ENCODE measurements at regions not wholly inside any gene's neighbourhood (a gene's known extent, or its start where the extent isn't known, plus 50 kb on each side); places are given as distances from the start of the nearest gene placed in this dataset.
"Not testable (repeated sequence)": the region's sequence is repeated elsewhere in the genome, so short reads cannot be mapped to it uniquely, and the experiment has no call there.

DNA sequence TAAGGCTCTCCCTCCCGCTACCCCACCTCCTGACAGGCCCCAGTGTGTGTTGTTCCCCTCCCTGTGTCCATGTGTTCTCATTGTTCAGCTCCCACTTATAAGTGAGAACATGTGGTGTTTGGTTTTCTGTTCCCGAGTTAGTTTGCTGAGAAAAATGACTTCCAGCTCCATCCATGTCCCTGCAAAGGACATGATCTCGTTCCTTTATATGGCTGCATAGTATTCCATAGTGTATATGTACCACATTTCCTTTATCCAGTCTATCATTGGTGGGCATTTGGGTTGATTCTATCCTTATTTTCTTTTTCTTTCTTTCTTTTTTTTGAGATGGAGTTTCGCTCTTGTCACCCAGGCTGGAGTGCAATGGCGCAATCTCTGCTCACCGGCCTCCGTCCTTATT, 57.8 kb upstream of the RASSF3 start:
- not testable (repeated sequence) for DNase-seq (ENCODE audit: low spot score in 2 of 2); H3K27ac ChIP-seq; H3K36me3 ChIP-seq; H3K27me3 ChIP-seq; H3K9me3 ChIP-seq; H3K4me1 ChIP-seq; H3K4me3 ChIP-seq
- intact Hi-C loops (cut with DNase I; ENCODE audit: low total_unique reads), result loop anchor here (5.0 to 10.0 kb wide), 2 partner anchors 62 to 140 kb away; partner anchors contain the start of gene RASSF3

DNA sequence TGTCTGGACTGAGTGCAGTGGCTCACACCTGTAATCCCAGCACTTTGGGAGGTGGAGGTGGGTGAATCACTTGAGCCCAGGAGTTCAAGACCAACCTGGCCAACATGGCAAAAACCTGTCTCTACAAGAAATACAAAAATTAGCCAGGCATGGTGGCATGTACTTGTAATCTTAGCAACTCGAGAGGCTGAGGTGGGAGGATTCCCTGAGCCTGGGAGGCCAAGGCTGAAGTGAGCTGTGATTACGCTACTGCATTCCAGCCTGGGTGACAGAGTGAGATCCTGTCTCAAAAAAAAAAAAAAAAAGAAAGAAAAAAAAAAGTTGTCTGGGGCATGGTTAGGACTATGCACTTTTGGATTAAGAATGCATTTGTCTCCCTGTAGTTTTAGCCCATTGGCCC, 56.6 kb upstream of the RASSF3 start:
- not testable (repeated sequence) for H3K27me3 ChIP-seq; H3K27ac ChIP-seq; H3K4me1 ChIP-seq; DNase-seq (ENCODE audit: low spot score in 2 of 2); H3K4me3 ChIP-seq; H3K9me3 ChIP-seq; H3K36me3 ChIP-seq
- intact Hi-C loops (cut with DNase I; ENCODE audit: low total_unique reads), result loop anchor here (5.0 to 10.0 kb wide), 2 partner anchors 61 to 139 kb away; partner anchors contain the start of gene RASSF3

DNA sequence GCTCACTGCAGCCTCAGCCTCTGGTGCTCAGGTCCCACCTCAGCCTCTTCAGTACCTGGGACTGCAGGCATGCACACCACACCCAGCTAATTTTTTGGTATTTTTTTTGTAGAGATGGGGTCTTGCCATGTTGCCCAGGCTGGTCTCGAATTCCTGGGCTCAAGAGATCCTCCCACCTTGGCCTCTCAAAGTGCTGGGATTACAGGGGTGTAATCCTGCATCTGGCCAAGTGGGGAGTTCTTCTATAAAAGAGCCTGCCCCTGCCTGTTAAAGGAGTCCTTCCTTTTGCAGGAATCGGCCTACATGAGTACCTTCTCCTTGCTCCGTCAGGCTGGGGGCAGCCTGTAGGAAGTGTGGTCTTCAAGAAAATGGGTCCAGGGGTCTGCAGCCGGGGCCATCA, 54.1 kb upstream of the RASSF3 start:
- TF ChIP-seq POLR2AphosphoS5 (IDR thresholded peaks at IDR 0.05) (no peak), POLR2A (IDR thresholded peaks at IDR 0.05) (no peak)
- TF ChIP-seq, protein P1, sequence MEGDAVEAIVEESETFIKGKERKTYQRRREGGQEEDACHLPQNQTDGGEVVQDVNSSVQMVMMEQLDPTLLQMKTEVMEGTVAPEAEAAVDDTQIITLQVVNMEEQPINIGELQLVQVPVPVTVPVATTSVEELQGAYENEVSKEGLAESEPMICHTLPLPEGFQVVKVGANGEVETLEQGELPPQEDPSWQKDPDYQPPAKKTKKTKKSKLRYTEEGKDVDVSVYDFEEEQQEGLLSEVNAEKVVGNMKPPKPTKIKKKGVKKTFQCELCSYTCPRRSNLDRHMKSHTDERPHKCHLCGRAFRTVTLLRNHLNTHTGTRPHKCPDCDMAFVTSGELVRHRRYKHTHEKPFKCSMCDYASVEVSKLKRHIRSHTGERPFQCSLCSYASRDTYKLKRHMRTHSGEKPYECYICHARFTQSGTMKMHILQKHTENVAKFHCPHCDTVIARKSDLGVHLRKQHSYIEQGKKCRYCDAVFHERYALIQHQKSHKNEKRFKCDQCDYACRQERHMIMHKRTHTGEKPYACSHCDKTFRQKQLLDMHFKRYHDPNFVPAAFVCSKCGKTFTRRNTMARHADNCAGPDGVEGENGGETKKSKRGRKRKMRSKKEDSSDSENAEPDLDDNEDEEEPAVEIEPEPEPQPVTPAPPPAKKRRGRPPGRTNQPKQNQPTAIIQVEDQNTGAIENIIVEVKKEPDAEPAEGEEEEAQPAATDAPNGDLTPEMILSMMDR (IDR thresholded peaks at IDR 0.05), result no peak
- Histone ChIP-seq H3K9me3 (no peaks in the 10 kb centered on the region), H3K27me3 (no peaks in the 10 kb centered on the region), H3K36me3 (no peaks in the 10 kb centered on the region), H3K27ac (no peak overlapping the region), H3K4me3 (no peak overlapping the region), H3K4me1 (no peaks in the 10 kb centered on the region)
- intact Hi-C loops (cut with DNase I; ENCODE audit: low total_unique reads), result loop anchor here (10.0 kb wide), 1 partner anchor 59 kb away; the partner anchor contains the start of gene RASSF3
- DNase-seq (ENCODE audit: low spot score in 2 of 2), result no peak

DNA sequence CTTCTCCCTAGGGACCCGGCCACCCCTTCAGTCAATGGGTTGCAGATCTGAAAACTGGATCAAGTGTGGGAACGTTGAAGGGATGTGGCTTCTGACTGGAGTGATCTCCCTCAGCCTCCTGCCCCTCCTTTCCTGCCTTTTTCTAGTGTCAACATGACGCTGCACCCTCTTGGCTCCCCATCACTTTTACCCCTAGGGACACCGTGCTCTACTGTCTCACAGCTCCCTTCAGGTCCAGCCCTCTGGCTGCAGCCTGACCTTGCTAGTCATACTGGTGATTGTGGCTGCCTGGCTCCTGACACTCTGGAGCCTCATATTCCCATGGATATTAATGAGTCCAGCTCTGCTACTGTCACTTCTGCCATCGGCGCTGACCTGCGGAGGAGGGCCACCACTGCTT, 51.5 kb upstream of the RASSF3 start:
- TF ChIP-seq, protein P1 (IDR thresholded peaks at IDR 0.05), result no peak
- TF ChIP-seq POLR2A (IDR thresholded peaks at IDR 0.05) (no peak), POLR2AphosphoS5 (IDR thresholded peaks at IDR 0.05) (no peak)

DNA sequence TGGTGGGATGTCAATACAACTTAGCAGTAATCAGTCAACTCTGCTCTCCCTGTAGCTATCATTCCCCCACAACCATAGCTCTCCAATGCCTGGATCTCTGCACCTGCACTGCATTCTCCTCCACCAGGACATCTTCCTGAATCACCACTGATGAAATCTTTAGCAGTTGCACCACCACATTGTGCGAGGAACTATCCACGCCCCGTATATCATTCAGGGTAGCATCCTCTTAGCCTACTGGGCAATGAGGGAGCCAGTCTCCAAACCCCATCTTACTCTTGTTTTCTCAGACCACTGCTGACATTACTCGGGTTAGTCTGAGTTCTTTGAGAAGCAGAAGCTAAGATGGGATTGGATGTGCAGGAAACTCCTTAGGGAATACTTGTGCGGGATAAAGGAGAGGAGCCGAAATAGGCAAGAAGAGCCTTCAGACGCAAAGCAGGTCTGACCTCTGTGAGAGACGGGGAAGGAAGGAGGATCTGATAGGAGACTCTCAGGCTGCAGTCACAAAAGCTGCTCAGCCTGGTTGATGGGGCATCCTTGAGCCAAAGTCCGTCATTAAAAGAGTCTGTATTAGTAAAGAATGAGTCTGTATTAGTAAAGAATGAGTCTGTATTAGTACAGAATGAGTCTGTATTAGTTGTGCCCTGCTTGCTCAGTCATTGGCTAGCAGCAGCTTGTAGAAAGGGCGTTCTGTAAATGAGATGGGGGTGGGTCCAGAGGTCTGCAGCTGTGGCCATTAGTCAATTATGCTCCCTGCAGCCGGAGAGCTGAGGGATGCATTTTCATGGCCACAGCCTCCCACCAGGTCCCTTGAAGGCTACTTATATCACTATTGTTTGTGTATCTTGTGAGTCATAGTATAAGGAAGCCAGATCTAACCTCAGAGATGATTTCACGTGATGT, 49.6 kb upstream of the RASSF3 start:
- TF ChIP-seq POLR2AphosphoS5 (IDR thresholded peaks at IDR 0.05), result no peak
- TF ChIP-seq, protein P1 (IDR thresholded peaks at IDR 0.05), result no peak
- TF ChIP-seq POLR2A (IDR thresholded peaks at IDR 0.05), result no peak
- intact Hi-C loops (cut with DNase I; ENCODE audit: low total_unique reads), result no loop called here
- no peak for DNase-seq (ENCODE audit: low spot score in 2 of 2)
- H3K4me1 ChIP-seq, result no peaks in the 10 kb centered on the region
- H3K9me3 ChIP-seq, result no peaks in the 10 kb centered on the region
- H3K27ac ChIP-seq, result no peak overlapping the region
- no peak overlapping the region for H3K4me3 ChIP-seq
- no peaks in the 10 kb centered on the region for H3K36me3 ChIP-seq
- H3K27me3 ChIP-seq, result no peaks in the 10 kb centered on the region

More for the DNA sequence above, 51.5 kb upstream of the RASSF3 start:
- Histone ChIP-seq H3K4me1 (no peaks in the 10 kb centered on the region), H3K4me3 (no peak overlapping the region), H3K27me3 (no peaks in the 10 kb centered on the region), H3K36me3 (no peaks in the 10 kb centered on the region), H3K27ac (no peak overlapping the region), H3K9me3 (no peaks in the 10 kb centered on the region)
- no peak for DNase-seq (ENCODE audit: low spot score in 2 of 2)
- intact Hi-C loops (cut with DNase I; ENCODE audit: low total_unique reads), result loop anchor here (10.0 kb wide), 1 partner anchor 56 kb away; the partner anchor contains the start of gene RASSF3

Data from breast epithelium (tissue), 4 donors.